Nephron (organoid): ENCODE measurements at regions not wholly inside any gene's neighbourhood (a gene's known extent, or its start where the extent isn't known, plus 50 kb on each side); places are given as distances from the start of the nearest gene placed in this dataset.

Source experiments
- H3K27ac Mint-ChIP-seq, 3 experiments: 2 replicates each; pipeline ENCODE4 v1.8.0; 2020; ENCODE audit warnings: mixed read lengths in 3 of 3, mild to moderate bottlenecking in 2 of 3, moderate library complexity in 1 of 3
- H3K27me3 Mint-ChIP-seq: 2 replicates; pipeline ENCODE4 v1.8.0; 2021; ENCODE audit warnings: low read depth, mild to moderate bottlenecking, moderate library complexity, mixed read lengths
- H3K36me3 Mint-ChIP-seq: 2 replicates; pipeline ENCODE4 v1.8.0; 2020; ENCODE audit warnings: low read depth, mixed read lengths
- H3K4me1 Mint-ChIP-seq: 2 replicates; pipeline ENCODE4 v1.8.0; 2020; ENCODE audit warnings: mixed read lengths
- H3K4me3 Mint-ChIP-seq, 3 experiments: 2 replicates each; pipeline ENCODE4 v1.8.0; 2020; ENCODE audit warnings: mild to moderate bottlenecking in 3 of 3, mixed read lengths in 3 of 3, moderate library complexity in 2 of 3
- H3K9me3 Mint-ChIP-seq: 2 replicates; pipeline ENCODE4 v1.8.0; 2020; ENCODE audit warnings: mixed read lengths
- CTCF ChIP-seq, 3 experiments: fragments of 200-600 bp; sonication (generic); IDR thresholded peaks; one replicate each; pipeline ENCODE4 v1.5.0; 2021; ENCODE audit warnings: antibody characterized with exemption in 3 of 3; ENCODE audit not compliant: unreplicated experiment in 3 of 3

- Mint-ChIP-seq H3K4me1 (peaks cover 6% of the 10 kb centered on the region), H3K36me3 (no peaks in the 10 kb centered on the region), H3K27me3 (no peaks in the 10 kb centered on the region), H3K27ac (peak overlapping the region in 1 of 3 experiments; percentile 59), H3K4me3 (no peak overlapping the region), H3K9me3 (peaks cover 43% of the 10 kb centered on the region)
- TF ChIP-seq CTCF (IDR thresholded peaks at IDR 0.05; ENCODE audit: unreplicated experiment in 3 of 3) = no peak
These were observed 336.6 kb downstream of the IL15 start for GRCh38 chr4:141972950-141973349.
